RWPE2 (cell line): ENCODE measurements at regions not wholly inside any gene's neighbourhood (a gene's known extent, or its start where the extent isn't known, plus 50 kb on each side); places are given as distances from the start of the nearest gene placed in this dataset.

ENCODE experiments used
- ATAC-seq: fragments of 200-7000 bp; cut with Tn5 transposase; 3 replicates; pipeline ENCODE4 v1.9.1; 2021; ENCODE audit warnings: low read depth
- DNase-seq: peaks from one replicate; pipeline ENCODE4 v3.0.0-alpha.2; 2020; ENCODE audit warnings: low spot score
- H3K27ac ChIP-seq: fragments of 450-650 bp; 2 replicates; pipeline ENCODE4 v1.5.1; 2017; ENCODE audit warnings: mild to moderate bottlenecking; ENCODE audit not compliant: poor library complexity, severe bottlenecking
- H3K27me3 ChIP-seq: fragments of 250-450 bp; sonication (Bioruptor Pico); 2 replicates; pipeline ENCODE4 v1.5.1; 2021; ENCODE audit warnings: mild to moderate bottlenecking, moderate library complexity; ENCODE audit not compliant: insufficient read depth, poor library complexity, severe bottlenecking
- H3K36me3 ChIP-seq: fragments of 250-450 bp; sonication (Bioruptor Pico); 2 replicates; pipeline ENCODE4 v1.5.1; 2020; ENCODE audit warnings: low read depth, mild to moderate bottlenecking, moderate library complexity
- H3K4me1 ChIP-seq: fragments of 250-450 bp; sonication (Bioruptor Pico); 2 replicates; pipeline ENCODE4 v1.5.1; 2021; ENCODE audit warnings: mild to moderate bottlenecking, moderate library complexity; ENCODE audit not compliant: insufficient read depth, poor library complexity, severe bottlenecking
- H3K4me3 ChIP-seq: fragments of 250-450 bp; sonication (Bioruptor Pico); 2 replicates; pipeline ENCODE4 v1.5.1; 2021; ENCODE audit warnings: mild to moderate bottlenecking, moderate library complexity; ENCODE audit not compliant: severe bottlenecking
- H3K9me3 ChIP-seq: fragments of 250-450 bp; sonication (Bioruptor Pico); 2 replicates; pipeline ENCODE4 v1.5.1; 2021; ENCODE audit warnings: mild to moderate bottlenecking, moderate library complexity; ENCODE audit not compliant: severe bottlenecking
- TF ChIP-seq, protein P1 (sequence below): fragments of 450-650 bp; IDR thresholded peaks from one replicate; pipeline ENCODE4 v1.5.1; 2017; ENCODE audit warnings: mild to moderate bottlenecking, moderate library complexity; ENCODE audit not compliant: poor library complexity, severe bottlenecking

DNA sequence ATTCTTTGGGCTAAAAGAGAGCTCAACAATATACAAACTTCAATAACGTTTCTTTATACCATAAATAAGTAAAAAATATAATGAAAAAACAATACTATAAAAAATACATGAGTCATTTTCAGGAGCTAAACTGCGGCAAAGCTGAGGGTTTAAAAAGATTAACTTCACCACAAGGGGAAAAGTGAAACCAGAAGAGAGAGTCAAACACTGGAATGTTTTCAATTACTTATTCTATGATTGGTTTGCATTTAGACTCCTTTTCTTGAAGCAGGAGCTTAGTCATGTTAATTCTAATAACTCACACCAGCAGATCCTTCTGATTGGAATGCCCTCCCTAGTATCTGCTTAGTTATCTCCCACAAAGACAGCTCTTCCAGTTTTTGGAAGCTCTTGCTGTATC lies 627.3 kb downstream of the UTRN start:
- no peak overlapping the region for H3K27ac ChIP-seq
- TF ChIP-seq, protein P1, sequence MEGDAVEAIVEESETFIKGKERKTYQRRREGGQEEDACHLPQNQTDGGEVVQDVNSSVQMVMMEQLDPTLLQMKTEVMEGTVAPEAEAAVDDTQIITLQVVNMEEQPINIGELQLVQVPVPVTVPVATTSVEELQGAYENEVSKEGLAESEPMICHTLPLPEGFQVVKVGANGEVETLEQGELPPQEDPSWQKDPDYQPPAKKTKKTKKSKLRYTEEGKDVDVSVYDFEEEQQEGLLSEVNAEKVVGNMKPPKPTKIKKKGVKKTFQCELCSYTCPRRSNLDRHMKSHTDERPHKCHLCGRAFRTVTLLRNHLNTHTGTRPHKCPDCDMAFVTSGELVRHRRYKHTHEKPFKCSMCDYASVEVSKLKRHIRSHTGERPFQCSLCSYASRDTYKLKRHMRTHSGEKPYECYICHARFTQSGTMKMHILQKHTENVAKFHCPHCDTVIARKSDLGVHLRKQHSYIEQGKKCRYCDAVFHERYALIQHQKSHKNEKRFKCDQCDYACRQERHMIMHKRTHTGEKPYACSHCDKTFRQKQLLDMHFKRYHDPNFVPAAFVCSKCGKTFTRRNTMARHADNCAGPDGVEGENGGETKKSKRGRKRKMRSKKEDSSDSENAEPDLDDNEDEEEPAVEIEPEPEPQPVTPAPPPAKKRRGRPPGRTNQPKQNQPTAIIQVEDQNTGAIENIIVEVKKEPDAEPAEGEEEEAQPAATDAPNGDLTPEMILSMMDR: no peak
- no peaks in the 10 kb centered on the region for H3K9me3 ChIP-seq
- DNase-seq: no peak
- H3K4me1 ChIP-seq: no peaks in the 10 kb centered on the region
- no peak overlapping the region for H3K4me3 ChIP-seq
- ATAC-seq: peak; percentile 60; the same call in 2 of the 3 replicates
- H3K36me3 ChIP-seq: no peaks in the 10 kb centered on the region
- H3K27me3 ChIP-seq: no peaks in the 10 kb centered on the region

DNA sequence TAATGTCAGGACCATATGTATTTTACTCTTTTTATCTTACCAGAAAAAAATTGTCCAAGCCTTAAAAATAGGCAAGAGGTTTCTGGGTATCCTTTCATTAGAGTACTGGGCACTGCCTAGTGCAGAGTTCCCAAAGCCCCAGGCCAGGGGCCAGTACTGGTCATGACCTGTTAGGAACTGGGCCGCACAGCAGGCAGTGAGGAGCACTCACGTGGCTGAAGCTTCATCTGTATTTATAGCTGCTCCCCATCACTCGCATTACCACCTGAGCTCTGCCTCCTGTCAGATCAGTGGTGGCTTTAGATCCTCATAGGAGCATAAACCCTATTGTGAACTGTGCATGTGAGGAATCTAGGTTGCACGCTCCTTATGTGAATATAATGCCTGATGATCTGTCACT lies 632.9 kb downstream of the UTRN start:
- Histone ChIP-seq H3K27ac (no peak overlapping the region), H3K36me3 (no peaks in the 10 kb centered on the region), H3K4me1 (peaks cover 4% of the 10 kb centered on the region), H3K4me3 (no peak overlapping the region), H3K9me3 (no peaks in the 10 kb centered on the region), H3K27me3 (no peaks in the 10 kb centered on the region)
- TF ChIP-seq, protein P1: no peak
- DNase-seq: no peak
- no peak for ATAC-seq

DNA sequence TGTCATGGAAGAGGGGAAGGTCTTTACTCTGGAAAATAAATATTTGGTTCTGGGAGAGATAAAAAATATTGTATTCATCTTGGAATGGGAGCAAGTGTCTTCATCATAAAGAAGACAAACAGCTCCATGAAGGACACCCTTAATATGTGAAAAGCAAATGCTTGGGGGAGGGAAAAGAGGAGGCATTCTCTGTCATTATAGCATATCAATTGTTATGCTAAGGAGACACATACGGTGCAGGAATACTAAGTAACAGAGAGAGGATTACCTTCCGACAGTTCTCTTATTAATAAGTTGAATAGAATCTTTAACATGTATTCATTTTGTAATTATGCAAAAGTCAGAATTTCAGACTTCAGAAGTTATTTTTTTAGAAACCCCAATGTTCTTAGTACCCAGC lies 634.4 kb downstream of the UTRN start:
- Histone ChIP-seq H3K4me3 (no peak overlapping the region), H3K9me3 (no peaks in the 10 kb centered on the region), H3K27ac (no peak overlapping the region), H3K36me3 (no peaks in the 10 kb centered on the region), H3K27me3 (no peaks in the 10 kb centered on the region), H3K4me1 (peaks cover 5% of the 10 kb centered on the region)
- DNase-seq (no peak), ATAC-seq (no peak)
- TF ChIP-seq, protein P1: no peak

DNA sequence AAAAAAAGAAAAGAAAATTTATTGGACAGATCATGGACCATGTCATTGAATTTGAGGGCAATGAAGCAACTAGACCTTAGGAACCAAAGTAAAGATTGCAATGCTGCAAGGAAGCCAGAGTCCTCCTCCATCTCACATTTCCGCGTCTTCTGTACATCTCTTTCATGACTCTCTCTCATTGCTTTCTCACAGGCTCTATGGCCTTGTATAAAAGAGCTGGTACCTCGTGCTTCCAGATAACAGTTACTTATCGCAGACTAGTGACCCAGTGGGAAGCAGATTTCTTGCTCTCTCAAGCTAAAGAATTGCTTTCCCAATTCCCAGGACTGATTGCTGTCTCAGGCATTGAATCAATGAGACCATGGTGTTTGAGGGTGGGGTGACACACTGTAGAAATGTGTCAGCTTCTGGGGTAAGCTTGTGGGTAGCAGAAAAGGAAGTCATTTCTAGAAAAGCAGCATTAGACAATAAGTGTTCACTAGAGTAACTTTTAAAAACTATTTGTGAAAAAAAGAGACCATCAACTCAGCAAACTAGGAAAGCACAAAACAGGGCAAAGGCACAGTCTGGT lies 635.3 kb downstream of the UTRN start:
- Histone ChIP-seq H3K27me3 (no peaks in the 10 kb centered on the region), H3K27ac (no peak overlapping the region), H3K4me1 (peaks cover 5% of the 10 kb centered on the region), H3K36me3 (no peaks in the 10 kb centered on the region), H3K4me3 (no peak overlapping the region), H3K9me3 (no peaks in the 10 kb centered on the region)
- TF ChIP-seq, protein P1: no peak
- ATAC-seq: no peak
- DNase-seq: no peak

DNA sequence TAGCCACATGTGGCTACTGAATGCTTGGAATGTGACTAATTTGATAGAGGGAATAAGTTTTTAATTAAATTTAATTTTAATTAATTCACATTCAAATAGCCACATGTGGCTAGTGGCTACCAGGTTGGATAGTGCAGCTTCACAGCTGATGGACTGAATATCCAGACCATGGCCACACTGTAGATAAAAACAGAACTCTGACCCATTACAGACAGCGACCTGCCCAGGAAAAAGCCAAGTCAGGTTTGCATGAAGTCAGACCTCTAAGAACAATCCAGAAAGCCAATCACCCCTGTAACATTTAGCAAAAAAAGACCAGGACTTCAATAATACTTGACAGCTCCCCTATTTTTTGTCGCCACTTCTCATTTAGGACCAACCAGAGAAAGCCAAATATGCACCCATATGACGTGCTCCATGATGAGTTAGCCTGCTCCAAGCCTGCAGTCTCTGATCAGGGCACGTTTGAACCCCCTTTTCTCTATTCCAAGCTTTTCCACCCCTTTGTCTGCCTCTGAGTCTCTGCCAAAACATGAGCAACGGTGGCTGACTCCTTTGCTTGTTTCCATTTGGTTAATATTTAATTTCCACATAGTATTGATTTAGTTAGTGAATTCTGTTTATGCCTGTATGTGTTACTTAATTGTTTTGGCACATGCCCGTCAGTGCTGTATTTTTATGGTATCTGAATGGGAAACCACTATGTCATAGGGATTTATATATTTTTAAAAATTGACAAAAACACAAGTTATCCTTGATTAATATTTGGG lies 636.3 kb downstream of the UTRN start:
- no peaks in the 10 kb centered on the region for H3K9me3 ChIP-seq
- no peak for ATAC-seq
- DNase-seq: no peak

More for the DNA sequence above, 636.3 kb downstream of the UTRN start:
- Histone ChIP-seq H3K4me3 (no peak overlapping the region), H3K27me3 (no peaks in the 10 kb centered on the region), H3K27ac (no peak overlapping the region), H3K36me3 (no peaks in the 10 kb centered on the region), H3K4me1 (peaks cover 5% of the 10 kb centered on the region)
- TF ChIP-seq, protein P1: no peak
